NCI-H748 (cell line): ENCODE measurements at regions not wholly inside any gene's neighbourhood (a gene's known extent, or its start where the extent isn't known, plus 50 kb on each side); places are given as distances from the start of the nearest gene placed in this dataset.

Experiments used
- DNase-seq: peaks from one replicate; lab custom pipeline; 2025; ENCODE audit not compliant: unreplicated experiment; lab: John Stamatoyannopoulos, UW

DNA sequence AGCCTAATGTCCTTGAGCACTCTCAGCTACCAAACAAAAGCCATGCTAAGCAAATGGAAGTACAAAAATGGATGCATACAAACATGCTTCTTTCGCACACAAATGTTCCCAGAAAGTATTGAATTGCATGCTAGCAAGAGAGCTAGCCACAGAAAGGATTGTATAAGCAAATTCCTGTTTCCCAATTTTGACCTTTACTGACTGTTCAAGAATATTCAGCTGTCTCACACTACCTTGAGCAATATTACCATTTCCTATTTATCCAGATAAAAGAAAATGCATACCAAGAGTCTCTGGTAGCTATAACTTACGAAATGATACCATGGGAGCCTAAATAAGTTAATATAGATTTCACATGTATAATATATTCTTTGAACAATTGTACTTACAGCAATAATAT is 264.6 kb downstream of the TMEM167A start:
- DNase-seq = no peak

DNA sequence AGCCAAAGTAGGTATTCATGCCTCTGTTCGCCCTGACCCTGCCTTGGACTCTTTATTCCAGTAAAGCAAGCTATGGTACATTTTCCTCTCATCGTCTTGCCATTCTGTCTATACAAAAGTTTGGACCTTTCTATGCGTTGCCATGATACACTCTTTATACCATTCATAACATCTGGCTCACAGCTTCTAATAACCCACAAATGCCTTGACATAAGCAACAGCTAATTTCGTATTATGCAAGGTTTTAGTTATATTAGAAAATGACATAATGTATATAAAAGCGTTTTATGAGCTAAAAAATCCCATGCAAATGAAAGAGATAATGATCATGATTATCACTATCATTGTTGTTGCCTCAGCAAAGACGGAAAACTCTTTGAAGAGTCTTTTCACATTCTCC is 265.7 kb downstream of the TMEM167A start:
- DNase-seq = no peak

DNA sequence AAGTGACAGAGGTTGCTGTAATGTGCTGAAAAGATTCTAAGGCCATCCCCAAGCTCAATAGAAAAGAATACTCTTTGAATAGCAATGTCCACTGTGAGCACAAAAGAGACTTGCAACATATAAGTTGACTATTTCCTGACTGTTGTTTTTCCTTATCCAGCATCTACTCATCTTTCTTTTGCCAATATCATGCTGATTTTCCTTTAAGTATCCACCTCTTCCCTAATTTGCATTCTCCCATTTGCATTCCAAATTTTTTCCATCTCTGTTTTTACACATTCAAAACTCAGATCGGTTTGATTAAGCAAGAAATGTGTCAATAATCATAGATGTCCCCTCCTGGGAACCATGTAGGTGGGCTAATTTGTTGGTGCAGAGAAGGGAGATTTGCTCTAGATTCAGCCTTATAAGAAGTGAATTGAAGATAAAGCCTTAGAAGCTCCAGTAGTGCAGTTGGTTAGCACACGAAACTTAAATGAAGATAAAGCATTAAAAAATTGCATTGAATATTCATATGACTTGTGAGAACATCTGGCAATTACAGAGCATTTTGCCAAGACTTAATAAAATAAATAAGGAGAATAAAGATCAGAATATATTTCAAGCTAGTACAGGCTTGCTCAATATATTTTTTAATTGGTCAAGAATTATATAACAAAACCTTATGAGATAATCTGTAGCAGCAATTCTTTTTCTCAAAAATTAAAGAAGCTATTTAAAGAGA is 267.6 kb downstream of the TMEM167A start:
- no peak for DNase-seq

DNA sequence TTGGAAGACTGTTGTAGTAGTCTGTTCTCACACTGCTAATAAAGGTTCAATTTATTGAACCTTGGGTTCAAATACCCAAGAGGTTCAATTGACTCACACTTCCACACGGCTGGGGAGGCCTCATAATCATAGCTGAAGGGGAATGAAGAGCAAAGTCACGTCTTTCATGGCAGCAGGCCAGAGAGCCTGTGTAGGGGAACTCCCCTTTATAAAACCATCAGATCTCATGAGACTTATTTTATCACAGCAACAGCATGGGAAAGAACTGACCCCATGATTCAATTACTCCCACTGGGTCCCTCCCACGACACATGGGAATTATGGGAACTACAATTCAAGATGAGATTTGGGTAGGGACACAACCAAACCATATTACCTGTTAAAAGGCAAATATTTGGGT is 268.2 kb downstream of the TMEM167A start:
- no peak for DNase-seq

DNA sequence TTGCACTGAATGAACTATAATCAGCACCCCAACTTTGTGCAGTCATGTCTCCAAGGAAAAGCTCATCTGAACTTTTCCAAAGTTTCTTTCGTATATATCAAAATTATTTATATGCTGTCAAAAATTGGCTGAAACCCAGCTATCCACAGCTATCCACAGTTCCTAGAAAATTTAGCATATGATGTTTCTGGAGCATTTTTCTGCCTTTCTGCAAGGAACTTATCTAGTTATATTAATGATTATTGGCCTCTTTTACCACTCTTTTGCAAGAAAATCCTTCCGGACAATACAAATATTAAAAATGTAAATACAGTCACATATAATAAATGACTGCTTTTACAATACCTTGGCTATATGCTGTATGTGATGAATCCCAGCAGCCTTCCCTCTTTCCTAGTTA is 270.2 kb downstream of the TMEM167A start:
- DNase-seq = no peak

DNA sequence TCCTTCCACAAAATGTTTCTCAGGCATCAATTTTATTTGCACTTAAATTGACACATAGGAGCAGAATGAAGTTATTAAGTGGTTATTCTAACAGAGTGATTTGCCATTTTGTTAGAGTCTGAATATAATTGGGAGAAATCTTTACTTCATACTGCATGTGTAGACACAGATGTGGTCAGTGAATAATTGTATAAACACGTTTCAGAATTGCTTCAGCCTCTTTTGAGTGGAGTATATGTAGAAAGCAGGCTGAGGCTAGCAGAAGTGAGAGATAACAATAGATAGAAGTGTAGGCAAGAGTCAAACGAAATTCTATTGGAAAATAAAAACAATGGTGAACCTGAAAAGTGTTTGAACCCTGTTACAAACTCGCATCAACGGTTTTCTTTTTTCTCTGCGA is 270.7 kb downstream of the TMEM167A start:
- DNase-seq = no peak

DNA sequence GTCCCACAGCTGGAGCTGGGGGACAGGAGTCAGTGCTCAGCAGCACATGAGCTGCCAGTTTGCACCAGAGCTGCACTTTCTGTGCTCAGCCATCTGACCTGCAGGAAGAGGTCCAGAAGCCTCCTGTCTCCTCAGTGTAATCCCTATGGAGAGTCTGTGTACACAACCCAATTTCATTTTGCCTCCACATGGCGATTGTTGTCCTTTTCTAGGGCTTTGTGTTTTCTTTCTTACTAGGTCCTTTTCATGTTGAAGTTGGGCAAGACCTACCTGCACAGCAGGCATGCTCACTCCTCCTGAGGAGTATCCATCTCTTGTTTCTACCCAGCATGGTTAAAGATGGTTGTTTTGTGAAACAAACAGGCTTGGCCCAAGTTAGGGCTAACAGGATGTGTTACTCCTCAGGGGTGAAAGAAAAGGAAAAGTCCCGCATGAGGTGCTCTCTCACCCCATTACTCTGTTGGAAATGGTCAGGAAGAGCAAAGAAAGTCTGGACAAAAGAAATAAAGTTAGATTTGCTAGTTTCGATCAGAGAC is 273.0 kb downstream of the TMEM167A start:
- no peak for DNase-seq

DNA sequence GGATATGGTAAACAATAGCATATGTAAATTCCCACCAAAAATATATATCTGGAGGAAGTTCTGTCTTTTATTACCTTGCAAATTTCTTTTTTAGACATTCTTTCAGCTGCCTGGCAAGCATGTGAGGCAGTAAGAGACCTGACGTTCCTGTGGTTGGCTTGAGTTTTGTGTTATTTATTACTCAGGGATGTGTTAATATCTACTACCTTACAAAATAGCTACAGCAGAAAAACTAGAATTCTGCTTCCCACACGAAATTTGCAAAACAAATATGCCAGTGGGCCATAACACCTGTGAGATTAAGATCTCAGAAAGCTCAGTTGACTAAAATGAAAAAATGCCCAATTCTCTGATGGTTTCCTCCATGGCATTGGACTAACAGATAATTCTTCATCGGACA is 274.2 kb downstream of the TMEM167A start:
- DNase-seq = no peak

DNA sequence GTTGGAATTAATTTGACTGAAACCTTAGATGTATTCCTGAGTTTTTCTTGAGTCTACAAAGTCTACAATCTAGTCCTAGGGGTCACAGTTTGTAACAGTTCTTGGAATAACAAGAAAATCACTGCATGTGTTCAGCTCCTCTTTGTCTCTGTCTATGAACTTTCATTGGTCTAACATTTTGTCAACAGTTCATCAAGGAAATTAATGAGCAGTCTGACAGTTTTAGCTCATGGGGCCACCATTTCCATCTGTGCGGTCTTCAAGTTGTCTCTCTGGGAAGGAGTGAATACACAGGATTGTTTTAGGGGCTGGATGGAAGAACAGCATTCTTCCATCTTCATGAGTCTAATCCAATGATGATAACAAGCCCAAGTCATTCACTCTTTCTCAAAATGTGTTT is 276.4 kb downstream of the TMEM167A start:
- no peak for DNase-seq

DNA sequence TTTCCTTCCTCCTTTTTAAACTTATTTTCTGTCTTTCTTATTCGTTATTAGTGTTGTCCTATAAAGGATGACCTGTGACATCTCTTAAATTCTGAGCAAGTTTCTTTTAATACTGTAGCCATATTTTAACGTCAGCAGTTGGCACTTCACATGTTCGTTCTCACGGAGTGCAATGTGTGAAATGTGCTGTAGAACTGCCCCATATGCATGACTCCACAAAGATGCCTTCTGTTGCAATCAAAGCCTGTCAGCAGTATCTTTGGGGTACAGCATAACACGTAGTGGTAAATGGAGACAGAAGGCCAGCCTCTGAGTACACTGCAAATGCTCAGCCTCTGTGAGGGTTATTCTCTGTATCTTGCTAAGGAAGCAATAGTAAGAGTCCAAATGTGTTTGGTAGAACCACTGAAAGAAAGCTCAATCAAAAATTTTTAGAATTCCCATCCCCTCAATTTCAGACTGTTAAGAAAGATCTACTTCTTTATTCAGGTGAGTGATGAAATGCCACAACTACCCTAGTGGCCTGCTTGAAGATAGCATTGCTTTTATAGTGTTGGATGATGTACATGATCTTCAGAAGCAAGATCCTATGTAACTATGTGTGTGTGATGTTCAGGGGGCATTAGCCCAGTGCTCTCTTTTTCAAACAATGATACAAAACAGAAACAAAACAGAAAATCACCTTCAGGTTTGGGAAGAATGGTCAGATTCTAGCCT is 277.7 kb downstream of the TMEM167A start:
- DNase-seq = no peak

DNA sequence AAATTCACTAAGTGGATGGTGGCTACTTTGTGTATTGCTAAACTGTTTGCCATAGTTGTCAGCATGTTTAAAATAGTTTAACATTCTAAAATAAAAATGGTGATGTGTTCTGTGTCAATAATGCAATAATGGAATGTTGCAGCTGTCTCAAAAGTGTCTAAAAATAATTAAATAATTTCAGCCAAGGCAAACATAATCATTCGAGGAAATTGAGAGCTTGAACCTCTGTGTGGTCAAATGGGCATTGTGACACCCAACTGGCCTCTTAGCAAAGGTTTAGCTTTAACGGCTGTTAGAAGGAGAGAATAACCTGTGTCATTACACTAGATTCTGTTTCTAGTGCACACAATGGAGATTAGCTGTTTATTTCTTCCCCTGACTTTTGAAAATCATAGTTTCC is 278.5 kb downstream of the TMEM167A start:
- no peak for DNase-seq

DNA sequence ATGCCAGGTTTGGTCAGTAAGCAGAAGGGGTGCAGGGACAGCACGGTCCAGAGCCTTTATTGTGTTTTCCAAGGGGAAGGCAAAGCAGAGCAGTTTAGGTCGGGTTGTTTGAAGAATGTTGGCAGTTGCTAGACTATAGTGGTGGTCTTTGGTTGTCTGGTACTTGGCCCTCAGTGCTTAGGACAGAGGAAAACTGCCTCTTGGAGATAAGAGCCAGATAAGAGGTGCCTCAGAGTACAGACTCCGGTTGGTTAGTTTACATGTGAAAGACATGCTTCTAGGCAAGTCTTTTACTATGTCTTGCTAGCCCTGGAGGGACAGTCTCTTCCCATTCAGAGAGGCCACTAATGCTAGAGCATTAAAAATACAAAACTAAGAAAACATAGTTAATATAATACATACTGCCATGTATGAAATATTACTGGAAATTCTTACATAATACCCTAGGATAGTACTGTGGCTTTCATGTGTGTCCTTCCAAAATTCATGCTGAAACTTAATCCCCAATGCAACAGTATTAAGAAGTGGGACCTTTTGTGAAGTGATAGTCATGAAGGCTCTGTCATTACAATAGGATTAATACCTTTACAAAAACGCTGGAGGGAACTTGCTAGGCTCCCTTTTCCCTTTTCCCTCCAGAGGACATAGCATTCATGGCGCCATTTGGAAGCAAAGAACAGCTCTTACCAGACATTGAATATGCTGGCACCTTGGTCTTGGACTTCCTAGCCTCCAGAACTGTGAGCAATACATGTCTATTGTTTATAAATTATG is 280.4 kb downstream of the TMEM167A start:
- DNase-seq = no peak

DNA sequence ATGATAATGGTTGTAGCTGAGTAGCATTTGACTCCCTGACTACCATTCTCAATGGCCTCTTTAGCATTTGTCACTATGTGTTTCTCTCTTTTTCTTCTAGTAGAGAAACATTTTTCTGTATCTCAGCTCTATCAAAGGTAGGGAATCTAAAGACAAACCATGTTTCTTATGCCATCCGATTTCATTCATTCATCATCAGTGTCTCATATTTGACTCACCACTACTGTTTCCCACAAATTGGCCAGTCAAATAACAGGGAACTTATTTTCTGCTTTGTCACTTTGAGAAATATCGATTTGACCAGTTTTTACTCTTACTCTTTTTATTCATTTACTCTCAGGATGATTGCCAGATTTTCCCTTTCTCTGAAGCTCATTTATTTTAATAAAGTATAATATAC is 282.3 kb downstream of the TMEM167A start:
- no peak for DNase-seq

DNA sequence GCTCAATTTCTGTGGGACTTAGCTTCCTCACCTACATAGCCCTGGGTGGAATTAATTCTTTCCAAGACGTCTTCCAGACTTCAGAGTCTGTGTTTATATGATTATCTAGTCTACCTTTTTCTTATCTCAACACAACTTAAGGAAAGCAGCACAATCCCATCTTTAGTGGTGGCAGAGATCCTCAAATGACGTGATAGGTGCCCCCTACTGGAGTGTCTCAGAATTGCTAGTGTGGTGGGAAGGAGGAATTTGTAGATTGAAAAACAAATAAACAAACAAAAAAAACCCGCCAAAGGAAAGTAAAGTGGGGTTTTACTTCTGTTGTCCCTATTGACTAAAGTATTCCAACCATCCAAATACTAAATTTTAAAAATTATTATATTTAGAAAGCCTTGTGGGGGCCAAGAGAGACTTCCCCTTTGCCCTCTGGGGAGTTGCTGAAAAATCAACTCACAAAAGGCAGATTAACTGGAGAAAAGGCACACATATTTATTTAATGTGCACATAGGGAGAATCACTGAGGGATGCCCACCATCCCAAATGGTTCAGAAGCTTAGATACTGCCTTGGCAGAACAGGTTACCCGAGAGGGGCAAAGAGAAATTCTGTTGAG is 283.3 kb downstream of the TMEM167A start:
- DNase-seq = peak; percentile 16

DNA sequence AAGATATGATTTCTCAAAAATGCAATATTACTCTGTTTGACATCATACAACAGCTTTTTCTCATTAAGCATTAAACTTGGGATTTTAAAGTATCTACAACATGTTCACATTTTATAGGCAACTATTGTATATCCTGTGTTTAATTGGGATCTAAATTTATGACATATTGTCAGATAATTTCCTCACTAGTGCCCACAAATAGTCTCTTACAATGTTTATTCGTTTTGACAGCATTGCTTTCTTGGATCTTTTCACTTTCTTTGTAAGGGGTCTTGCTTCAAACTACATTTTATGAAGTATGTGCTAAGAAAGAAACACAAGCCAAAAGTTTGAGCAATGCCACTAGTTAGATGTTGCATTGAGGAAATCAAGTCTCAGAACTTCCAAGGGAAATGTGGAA is 285.1 kb downstream of the TMEM167A start:
- DNase-seq = no peak

DNA sequence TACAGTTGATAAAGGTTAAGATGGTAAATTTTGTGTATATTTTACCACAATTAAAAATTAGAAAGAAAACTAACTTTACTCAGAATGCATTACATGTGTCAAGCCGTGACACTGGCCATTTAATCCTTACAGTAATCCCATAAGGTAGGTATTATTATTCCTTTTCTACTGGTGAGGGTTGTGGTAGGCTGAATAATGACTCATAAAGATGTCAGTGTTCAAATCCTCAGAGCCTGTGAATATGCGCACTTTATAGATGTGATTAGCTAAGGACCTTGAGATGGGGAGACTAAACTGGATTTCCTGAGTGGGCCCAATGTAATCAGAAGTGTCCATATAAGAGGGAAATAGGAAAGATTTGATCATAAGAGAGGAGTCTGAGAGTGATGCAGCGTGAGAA is 288.1 kb downstream of the TMEM167A start:
- no peak for DNase-seq

DNA sequence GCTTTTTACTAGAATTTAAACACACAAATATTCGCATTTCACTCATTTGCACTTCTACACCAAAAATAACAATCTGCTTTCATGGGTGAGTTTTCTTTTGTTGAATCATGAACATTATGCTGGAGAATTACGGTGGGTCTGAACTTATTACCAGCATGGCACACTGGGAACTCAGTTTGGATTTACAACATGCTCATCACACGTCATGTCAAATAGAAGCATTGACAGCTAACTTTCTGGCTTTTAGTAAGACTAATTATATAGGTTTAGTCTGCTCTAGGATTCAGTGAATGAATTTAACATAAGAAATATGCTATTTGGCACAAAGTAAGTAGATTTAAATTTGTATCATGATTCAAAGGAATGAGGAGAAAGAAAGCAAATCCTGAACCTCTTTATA is 290.4 kb downstream of the TMEM167A start:
- no peak for DNase-seq

DNA sequence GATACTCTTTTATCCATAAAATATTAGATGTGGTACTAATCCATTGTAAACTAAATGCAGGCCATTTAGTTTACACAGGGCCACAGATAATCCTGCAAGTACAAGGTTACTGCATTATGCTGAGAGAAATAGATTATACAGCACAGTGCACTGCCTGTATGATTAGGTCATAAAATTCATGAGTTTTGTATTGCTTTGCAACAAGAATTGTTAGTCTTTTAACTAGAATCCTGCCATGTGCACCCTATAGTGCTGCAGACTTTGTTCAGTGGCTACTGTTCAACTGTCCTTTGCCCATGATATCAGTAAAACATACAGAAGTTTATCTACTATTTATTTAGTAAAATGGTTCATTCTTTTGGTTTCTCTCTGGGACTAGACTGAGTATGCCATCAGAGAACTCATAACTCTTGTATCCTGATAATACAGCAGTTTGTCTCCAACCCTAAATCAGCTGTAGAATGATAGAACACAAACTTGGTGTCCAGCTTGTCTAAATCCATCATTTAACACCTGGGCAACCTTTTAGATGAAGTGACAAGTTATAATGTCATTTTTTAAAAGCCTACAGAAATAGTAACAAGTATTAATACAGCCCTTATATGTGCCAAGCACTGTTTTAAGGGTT is 291.2 kb downstream of the TMEM167A start:
- no peak for DNase-seq

DNA sequence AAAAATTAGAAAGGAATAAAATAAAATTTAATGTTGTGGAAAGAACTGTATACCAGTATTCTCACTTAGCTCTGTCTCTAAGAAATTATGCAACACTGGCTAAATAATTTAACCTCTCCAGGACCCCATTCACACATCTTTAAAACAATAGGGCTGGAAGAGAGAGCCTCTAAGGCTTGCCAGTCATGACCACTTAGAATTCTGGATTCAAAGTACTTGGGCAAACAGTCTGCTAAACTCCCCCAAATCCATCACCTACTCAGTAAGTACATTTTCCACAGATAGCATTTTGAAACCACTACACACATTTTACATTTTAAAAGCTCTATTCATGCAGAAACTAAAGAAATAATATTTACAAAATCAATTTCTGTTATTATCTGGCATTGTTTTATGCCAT is 291.7 kb downstream of the TMEM167A start:
- DNase-seq = no peak

DNA sequence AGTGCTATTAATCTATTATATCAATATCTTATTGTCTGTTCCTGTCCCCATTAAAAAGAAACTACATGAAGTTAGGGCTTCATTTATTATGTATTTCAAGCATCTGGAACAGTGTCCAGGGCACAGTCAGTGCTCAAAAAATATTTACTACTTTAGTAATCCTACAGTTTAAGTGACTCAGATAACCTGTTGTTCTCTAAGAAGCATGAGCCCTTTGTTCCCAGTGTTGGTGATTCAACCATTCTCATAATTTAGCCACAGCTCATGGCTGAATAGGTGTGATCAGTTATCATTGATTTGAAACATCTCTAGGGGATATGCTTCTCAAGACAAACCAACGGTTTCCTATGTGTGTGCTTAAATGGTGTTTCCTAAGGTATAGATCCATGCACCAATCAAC is 292.7 kb downstream of the TMEM167A start:
- no peak for DNase-seq

DNA sequence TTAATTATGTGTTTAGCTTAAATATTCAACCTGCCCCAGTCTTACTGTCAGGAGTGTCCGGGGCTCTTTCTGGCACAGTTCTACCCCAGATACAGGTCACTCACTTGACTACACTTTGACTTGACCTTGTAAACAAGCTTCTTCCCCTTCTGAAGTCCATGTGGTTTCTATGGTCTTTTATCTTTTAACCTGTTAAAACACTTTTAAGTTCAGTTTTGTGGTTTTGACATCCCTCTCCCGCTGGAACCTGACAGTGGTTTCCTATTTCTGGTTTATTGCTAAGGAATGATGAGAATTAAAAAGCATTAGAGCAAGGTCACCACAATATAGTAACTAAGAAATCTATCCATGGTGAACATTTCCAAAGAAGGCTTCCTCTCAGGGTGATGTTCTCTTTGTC is 300.1 kb downstream of the TMEM167A start:
- DNase-seq = no peak
